Kidney capillary endothelial cell (primary cell): ENCODE measurements at regions not wholly inside any gene's neighbourhood (a gene's known extent, or its start where the extent isn't known, plus 50 kb on each side); places are given as distances from the start of the nearest gene placed in this dataset.

ENCODE experiments used
- DNase-seq: peaks from one replicate; pipeline ENCODE4 v3.0.0-alpha.2; 2018; ENCODE audit warnings: low spot score

GRCh38 chr6:1087154-1087843, 224.6 kb upstream of the FOXQ1 start:
- no peak for DNase-seq

- no peak for DNase-seq
Observed at GRCh38 chr6:1086446-1087153, 225.3 kb upstream of the FOXQ1 start.

- no peak for DNase-seq
Observed at GRCh38 chr6:1082285-1082935, 229.5 kb upstream of the FOXQ1 start.

- DNase-seq: no peak
Observed at GRCh38 chr6:1081551-1082284, 230.2 kb upstream of the FOXQ1 start.

GRCh38 chr6:1080453-1081337, 231.2 kb upstream of the FOXQ1 start:
- DNase-seq: no peak

GRCh38 chr6:1079525-1079924, 232.4 kb upstream of the FOXQ1 start:
- no peak for DNase-seq

GRCh38 chr6:1077478-1078416, 234.2 kb upstream of the FOXQ1 start:
- no peak for DNase-seq

- DNase-seq: no peak
Observed at GRCh38 chr6:1076531-1077459, 235.1 kb upstream of the FOXQ1 start.

- no peak for DNase-seq
Observed at GRCh38 chr6:1075880-1076279, 236.0 kb upstream of the FOXQ1 start.

GRCh38 chr6:1075444-1075843, 236.5 kb upstream of the FOXQ1 start:
- no peak for DNase-seq

- no peak for DNase-seq
Observed at GRCh38 chr6:1070085-1070521, 241.8 kb upstream of the FOXQ1 start.

- DNase-seq: no peak
Observed at GRCh38 chr6:1068905-1069304, 243.0 kb upstream of the FOXQ1 start.

GRCh38 chr6:1068068-1068467, 243.8 kb upstream of the FOXQ1 start:
- DNase-seq: no peak

- DNase-seq: no peak
Observed at GRCh38 chr6:1067346-1067745, 244.6 kb upstream of the FOXQ1 start.

GRCh38 chr6:1066449-1067090, 245.3 kb upstream of the FOXQ1 start:
- DNase-seq: no peak

- DNase-seq: no peak
Observed at GRCh38 chr6:1065986-1066385, 245.9 kb upstream of the FOXQ1 start.

GRCh38 chr6:1063671-1064355, 248.1 kb upstream of the FOXQ1 start:
- DNase-seq: no peak
